Left ventricle myocardium inferior (tissue), 1 donor: ENCODE measurements at regions not wholly inside any gene's neighbourhood (a gene's known extent, or its start where the extent isn't known, plus 50 kb on each side); places are given as distances from the start of the nearest gene placed in this dataset.

ENCODE experiments used
- DNase-seq: peaks from one replicate; pipeline ENCODE4 v3.0.0-alpha.2; 2020
- H3K27ac ChIP-seq: fragments of 200-600 bp; replicated peaks from 2 replicates; pipeline ENCODE4 v1.8.0; 2021
- H3K27me3 ChIP-seq: fragments of 200-600 bp; 2 replicates; pipeline ENCODE4 v1.8.0; 2021; ENCODE audit warnings: low read depth
- H3K36me3 ChIP-seq: fragments of 200-600 bp; 2 replicates; pipeline ENCODE4 v1.8.0; 2021
- H3K4me1 ChIP-seq: fragments of 200-600 bp; 2 replicates; pipeline ENCODE4 v1.8.0; 2021
- H3K4me3 ChIP-seq: fragments of 200-600 bp; 2 replicates; pipeline ENCODE4 v1.8.0; 2021; ENCODE audit warnings: mild to moderate bottlenecking, moderate library complexity
- H3K9me3 ChIP-seq: fragments of 200-600 bp; replicated peaks from 2 replicates; pipeline ENCODE4 v1.8.0; 2021
- intact Hi-C: fragments of 100-400 bp; cut with micrococcal nuclease; formaldehyde crosslinking; loops from one replicate; pipeline ENCODE4 v1.11.0; 2022
- TF ChIP-seq, protein P1 (sequence below): fragments of 200-600 bp; IDR thresholded peaks from 2 replicates; pipeline ENCODE4 v1.8.0; 2021; ENCODE audit warnings: antibody characterized with exemption, mild to moderate bottlenecking, borderline replicate concordance
- donor health status: DM: no; HTN: yes; CAD: no; lungs with severe emphysema.

DNA sequence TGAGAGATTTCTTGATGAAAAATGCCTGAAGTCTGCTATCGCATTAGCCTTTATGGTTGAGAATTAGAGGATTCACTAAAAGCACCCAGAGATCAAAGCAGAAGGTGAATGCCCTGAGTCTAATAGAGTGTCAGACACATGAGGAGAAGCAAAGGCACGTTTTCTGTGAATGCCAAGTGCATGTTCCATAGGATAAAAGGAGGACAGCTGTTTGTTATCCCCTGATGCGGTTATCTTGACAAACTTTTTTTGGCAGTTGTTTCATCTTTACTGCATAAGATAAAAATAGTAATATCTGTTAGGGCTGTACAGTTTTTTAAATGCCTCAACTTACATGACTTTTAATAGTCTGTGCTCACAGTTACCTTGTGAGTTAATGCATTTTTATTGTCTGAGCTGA is 65.3 kb upstream of the CD96 start:
- intact Hi-C loops = no loop called here
- Histone ChIP-seq H3K27me3 (no peaks in the 10 kb centered on the region), H3K27ac (no peak overlapping the region), H3K36me3 (no peaks in the 10 kb centered on the region), H3K9me3 (no peaks in the 10 kb centered on the region), H3K4me3 (no peak overlapping the region), H3K4me1 (no peaks in the 10 kb centered on the region)
- DNase-seq = no peak
- TF ChIP-seq, protein P1, sequence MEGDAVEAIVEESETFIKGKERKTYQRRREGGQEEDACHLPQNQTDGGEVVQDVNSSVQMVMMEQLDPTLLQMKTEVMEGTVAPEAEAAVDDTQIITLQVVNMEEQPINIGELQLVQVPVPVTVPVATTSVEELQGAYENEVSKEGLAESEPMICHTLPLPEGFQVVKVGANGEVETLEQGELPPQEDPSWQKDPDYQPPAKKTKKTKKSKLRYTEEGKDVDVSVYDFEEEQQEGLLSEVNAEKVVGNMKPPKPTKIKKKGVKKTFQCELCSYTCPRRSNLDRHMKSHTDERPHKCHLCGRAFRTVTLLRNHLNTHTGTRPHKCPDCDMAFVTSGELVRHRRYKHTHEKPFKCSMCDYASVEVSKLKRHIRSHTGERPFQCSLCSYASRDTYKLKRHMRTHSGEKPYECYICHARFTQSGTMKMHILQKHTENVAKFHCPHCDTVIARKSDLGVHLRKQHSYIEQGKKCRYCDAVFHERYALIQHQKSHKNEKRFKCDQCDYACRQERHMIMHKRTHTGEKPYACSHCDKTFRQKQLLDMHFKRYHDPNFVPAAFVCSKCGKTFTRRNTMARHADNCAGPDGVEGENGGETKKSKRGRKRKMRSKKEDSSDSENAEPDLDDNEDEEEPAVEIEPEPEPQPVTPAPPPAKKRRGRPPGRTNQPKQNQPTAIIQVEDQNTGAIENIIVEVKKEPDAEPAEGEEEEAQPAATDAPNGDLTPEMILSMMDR = no peak

DNA sequence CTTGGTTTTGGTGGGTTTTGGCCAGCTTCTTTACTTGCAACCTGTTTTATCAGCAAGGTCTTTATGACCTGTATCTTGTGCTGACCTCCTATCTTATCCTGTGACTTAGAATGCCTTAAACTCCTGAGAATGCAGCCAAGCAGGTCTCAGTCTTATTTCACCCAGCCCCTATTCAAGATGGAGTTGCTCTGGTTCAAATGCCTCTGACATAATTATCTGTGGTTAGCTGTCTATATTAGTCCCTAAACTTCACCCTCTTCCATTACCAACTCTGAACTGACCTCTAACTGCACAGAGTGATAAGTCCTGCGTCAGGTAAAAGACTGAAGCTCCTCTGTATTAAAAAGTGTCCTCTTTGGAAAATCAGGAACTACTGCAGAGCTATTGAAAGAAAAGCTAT is 61.9 kb upstream of the CD96 start:
- intact Hi-C loops = no loop called here
- no peak overlapping the region for H3K4me3 ChIP-seq
- H3K27ac ChIP-seq = no peak overlapping the region

DNA sequence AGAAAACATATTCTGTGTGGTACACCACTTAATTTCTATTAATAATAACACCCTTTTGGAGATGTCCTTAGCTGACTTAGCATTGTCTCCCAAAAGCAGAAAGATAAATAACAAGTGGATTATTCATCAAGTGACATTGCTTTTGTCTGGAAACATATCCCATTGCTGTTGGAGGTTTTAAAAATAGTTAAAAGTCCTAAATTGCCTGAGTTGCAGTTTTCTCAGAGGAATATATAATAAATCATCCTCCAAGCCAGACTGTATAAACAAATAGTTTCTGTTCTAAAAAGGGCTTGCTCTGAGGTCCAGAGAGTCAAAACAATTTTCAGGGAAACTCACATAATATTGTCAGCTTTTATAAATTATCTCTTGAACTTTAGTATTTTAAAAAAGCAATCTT is 60.4 kb upstream of the CD96 start:
- H3K27ac ChIP-seq = no peak overlapping the region
- H3K9me3 ChIP-seq = peaks cover under 1% of the 10 kb centered on the region
- intact Hi-C loops = no loop called here
- H3K36me3 ChIP-seq = no peaks in the 10 kb centered on the region
- H3K4me1 ChIP-seq = no peaks in the 10 kb centered on the region
- H3K4me3 ChIP-seq = no peak overlapping the region
- TF ChIP-seq, protein P1 = no peak
- no peaks in the 10 kb centered on the region for H3K27me3 ChIP-seq
- no peak for DNase-seq

More for the DNA sequence above, 61.9 kb upstream of the CD96 start:
- Histone ChIP-seq H3K4me1 (no peaks in the 10 kb centered on the region), H3K27me3 (no peaks in the 10 kb centered on the region), H3K36me3 (no peaks in the 10 kb centered on the region), H3K9me3 (no peaks in the 10 kb centered on the region)
- TF ChIP-seq, protein P1 = no peak
- DNase-seq = no peak

DNA sequence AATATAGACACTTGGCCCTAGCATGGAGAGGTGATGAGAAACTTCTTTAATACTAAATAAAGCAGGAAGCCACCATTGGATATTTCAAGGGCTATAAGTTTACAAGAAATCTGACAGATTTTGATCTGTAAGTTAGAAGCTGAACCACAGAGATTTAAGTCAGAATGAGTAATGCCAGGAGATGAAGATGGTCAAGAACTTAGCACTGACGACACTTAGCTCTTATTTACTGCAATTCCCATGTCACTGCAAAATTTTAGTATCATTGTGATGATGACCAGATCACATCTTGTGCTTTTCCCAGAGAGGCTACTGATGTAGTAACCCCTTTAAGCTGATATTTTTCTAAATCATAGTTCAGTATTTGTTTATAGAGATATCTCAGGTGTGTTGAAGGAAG is 59.4 kb upstream of the CD96 start:
- DNase-seq = no peak
- no peak overlapping the region for H3K4me3 ChIP-seq
- no peaks in the 10 kb centered on the region for H3K4me1 ChIP-seq
- H3K9me3 ChIP-seq = peaks cover 10% of the 10 kb centered on the region
- TF ChIP-seq, protein P1 = no peak
- H3K27me3 ChIP-seq = no peaks in the 10 kb centered on the region
- no peaks in the 10 kb centered on the region for H3K36me3 ChIP-seq
- H3K27ac ChIP-seq = no peak overlapping the region
- intact Hi-C loops = no loop called here

DNA sequence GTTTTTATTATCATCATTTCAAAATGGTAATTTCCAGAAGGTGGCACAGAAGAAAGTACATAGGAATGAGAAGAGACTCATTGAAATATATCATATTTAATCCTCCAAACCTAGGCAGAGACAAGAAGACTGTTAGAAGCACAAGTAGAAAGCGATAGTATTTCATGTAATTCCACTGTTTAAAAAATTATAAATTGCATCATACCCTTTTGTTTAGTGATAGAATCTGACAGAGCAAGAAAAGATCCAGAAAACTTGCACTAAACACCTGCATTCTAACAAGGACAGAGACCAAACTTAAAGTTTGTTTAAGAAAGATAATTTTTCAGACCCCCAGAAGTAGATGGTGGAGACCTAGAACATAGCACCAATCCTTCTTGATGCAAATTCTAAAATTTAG is 56.9 kb upstream of the CD96 start:
- intact Hi-C loops = no loop called here
- Histone ChIP-seq H3K4me3 (no peak overlapping the region), H3K27ac (no peak overlapping the region), H3K4me1 (no peaks in the 10 kb centered on the region), H3K27me3 (no peaks in the 10 kb centered on the region), H3K9me3 (peaks cover 10% of the 10 kb centered on the region), H3K36me3 (no peaks in the 10 kb centered on the region)
- no peak for DNase-seq
- TF ChIP-seq, protein P1 = no peak
